Loucy (cell line): ENCODE measurements at regions not wholly inside any gene's neighbourhood (a gene's known extent, or its start where the extent isn't known, plus 50 kb on each side); places are given as distances from the start of the nearest gene placed in this dataset.

Source experiments
- H2AFZ ChIP-seq: fragments of 200-600 bp; sonication (generic); 2 replicates; pipeline ENCODE4 v1.6.0; 2016; ENCODE audit warnings: antibody characterized with exemption, mild to moderate bottlenecking, low read length, moderate library complexity
- H3F3A ChIP-seq: fragments of 200-600 bp; 2 replicates; pipeline ENCODE4 v1.6.0; 2016; ENCODE audit warnings: antibody characterized with exemption, low read depth, mild to moderate bottlenecking
- H3K27me3 ChIP-seq: fragments of 200-600 bp; sonication (generic); 2 replicates; pipeline ENCODE4 v1.6.1; 2014; ENCODE audit warnings: low read length, mild to moderate bottlenecking; ENCODE audit not compliant: insufficient read depth, poor library complexity, severe bottlenecking
- H3K36me3 ChIP-seq: fragments of 200-600 bp; sonication (generic); 2 replicates; pipeline ENCODE4 v1.6.1; 2016; ENCODE audit warnings: low read length; ENCODE audit not compliant: insufficient read depth
- H3K4me1 ChIP-seq: fragments of 200-600 bp; sonication (generic); 2 replicates; pipeline ENCODE4 v1.5.1; 2014; ENCODE audit warnings: low read length, mild to moderate bottlenecking; ENCODE audit not compliant: insufficient read depth, poor library complexity, severe bottlenecking
- H3K4me2 ChIP-seq: fragments of 200-600 bp; sonication (generic); 2 replicates; pipeline ENCODE4 v1.6.0; 2014; ENCODE audit warnings: antibody characterized with exemption, low read length, low read depth, mild to moderate bottlenecking; ENCODE audit not compliant: poor library complexity, severe bottlenecking
- H3K4me3 ChIP-seq: fragments of 200-600 bp; sonication (generic); 2 replicates; pipeline ENCODE4 v1.5.1; 2014; ENCODE audit warnings: low read length, mild to moderate bottlenecking, mixed read lengths; ENCODE audit not compliant: poor library complexity, severe bottlenecking
- H3K79me2 ChIP-seq: fragments of 200-600 bp; sonication (generic); 2 replicates; pipeline ENCODE4 v1.6.1; 2014; ENCODE audit warnings: low read length; ENCODE audit not compliant: insufficient read depth
- H3K9ac ChIP-seq: fragments of 200-600 bp; sonication (generic); 2 replicates; pipeline ENCODE4 v1.6.0; 2014; ENCODE audit warnings: mild to moderate bottlenecking, low read depth, low read length, moderate library complexity; ENCODE audit not compliant: poor library complexity, severe bottlenecking
- H3K9me2 ChIP-seq: fragments of 200-600 bp; sonication (generic); replicated peaks from 2 replicates; pipeline ENCODE4 v1.6.1; 2016; ENCODE audit warnings: low read depth, low read length, mixed read lengths
- H3K9me3 ChIP-seq: fragments of 200-600 bp; sonication (generic); 2 replicates; pipeline ENCODE4 v1.6.1; 2014; ENCODE audit warnings: mild to moderate bottlenecking, antibody characterized with exemption, low read length, low read depth; ENCODE audit not compliant: insufficient read depth
- H4K20me1 ChIP-seq: fragments of 200-600 bp; sonication (generic); 2 replicates; pipeline ENCODE4 v1.6.0; 2014; ENCODE audit warnings: antibody characterized with exemption, low read length, mild to moderate bottlenecking; ENCODE audit not compliant: insufficient read depth, poor library complexity, severe bottlenecking
- EZH2phosphoT487 ChIP-seq: fragments of 200-600 bp; IDR thresholded peaks from 2 replicates; pipeline ENCODE4 v1.6.1; 2018; ENCODE audit warnings: antibody characterized with exemption, mild to moderate bottlenecking, moderate library complexity, borderline replicate concordance
- TF ChIP-seq, protein P1 (sequence below): fragments of 200-600 bp; sonication (generic); conservative IDR thresholded peaks from 2 replicates; pipeline ENCODE4 v1.5.1; 2014; ENCODE audit warnings: mild to moderate bottlenecking, antibody characterized with exemption, low read length

DNA sequence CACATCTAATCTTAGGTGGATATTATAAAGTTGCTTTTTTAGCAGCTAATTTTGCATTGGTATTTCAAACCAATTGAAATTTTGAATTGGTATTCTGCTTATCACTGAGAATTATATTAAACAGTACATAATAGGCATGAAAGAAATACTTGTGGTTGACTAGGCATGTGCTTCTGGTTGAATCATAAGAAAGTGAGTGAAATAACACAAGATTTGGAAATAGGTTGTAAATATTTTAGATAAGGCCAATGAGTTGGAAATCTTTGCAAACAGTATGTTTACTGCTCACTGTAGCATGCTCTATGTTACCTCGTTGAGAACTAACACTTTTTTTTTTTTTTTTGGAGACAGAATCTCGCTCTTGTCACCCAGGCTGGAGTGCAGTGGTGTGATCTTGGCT, 66.8 kb upstream of the RFC3 start:
- no peak for TF ChIP-seq EZH2phosphoT487
- TF ChIP-seq, protein P1, sequence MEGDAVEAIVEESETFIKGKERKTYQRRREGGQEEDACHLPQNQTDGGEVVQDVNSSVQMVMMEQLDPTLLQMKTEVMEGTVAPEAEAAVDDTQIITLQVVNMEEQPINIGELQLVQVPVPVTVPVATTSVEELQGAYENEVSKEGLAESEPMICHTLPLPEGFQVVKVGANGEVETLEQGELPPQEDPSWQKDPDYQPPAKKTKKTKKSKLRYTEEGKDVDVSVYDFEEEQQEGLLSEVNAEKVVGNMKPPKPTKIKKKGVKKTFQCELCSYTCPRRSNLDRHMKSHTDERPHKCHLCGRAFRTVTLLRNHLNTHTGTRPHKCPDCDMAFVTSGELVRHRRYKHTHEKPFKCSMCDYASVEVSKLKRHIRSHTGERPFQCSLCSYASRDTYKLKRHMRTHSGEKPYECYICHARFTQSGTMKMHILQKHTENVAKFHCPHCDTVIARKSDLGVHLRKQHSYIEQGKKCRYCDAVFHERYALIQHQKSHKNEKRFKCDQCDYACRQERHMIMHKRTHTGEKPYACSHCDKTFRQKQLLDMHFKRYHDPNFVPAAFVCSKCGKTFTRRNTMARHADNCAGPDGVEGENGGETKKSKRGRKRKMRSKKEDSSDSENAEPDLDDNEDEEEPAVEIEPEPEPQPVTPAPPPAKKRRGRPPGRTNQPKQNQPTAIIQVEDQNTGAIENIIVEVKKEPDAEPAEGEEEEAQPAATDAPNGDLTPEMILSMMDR: no peak
- H3K27me3 ChIP-seq: no peaks in the 10 kb centered on the region
- H3K36me3 ChIP-seq: no peaks in the 10 kb centered on the region
- H4K20me1 ChIP-seq: no peaks in the 10 kb centered on the region
- H3K9me2 ChIP-seq: no peaks in the 10 kb centered on the region
- H3K4me1 ChIP-seq: no peaks in the 10 kb centered on the region
- no peak overlapping the region for H3K4me2 ChIP-seq
- H3K4me3 ChIP-seq: no peak overlapping the region
- H2AFZ ChIP-seq: no peak overlapping the region
- H3K9me3 ChIP-seq: no peaks in the 10 kb centered on the region
- H3K9ac ChIP-seq: no peak overlapping the region
- H3F3A ChIP-seq: no peaks in the 10 kb centered on the region
- no peaks in the 10 kb centered on the region for H3K79me2 ChIP-seq

DNA sequence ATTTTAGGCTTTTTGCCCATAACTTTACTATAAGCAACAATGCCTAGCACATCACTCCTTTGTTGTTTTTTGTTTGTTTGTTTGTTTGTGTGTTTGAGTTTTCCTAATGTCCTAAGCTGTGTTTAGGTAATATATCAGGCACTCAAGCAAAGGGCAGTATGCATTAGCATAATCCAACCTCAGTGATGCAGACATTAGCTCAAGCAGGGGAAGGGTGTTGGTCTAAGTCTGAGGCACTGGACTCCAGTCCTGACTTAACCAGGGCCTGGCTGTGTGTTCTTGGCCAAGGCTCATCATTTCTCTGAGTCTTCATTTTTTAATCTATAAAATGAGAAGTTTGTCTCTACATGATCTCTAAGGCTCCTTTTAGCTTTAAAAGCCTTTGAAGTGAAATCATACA, 65.9 kb upstream of the RFC3 start:
- Histone ChIP-seq H3K36me3 (no peaks in the 10 kb centered on the region), H3K27me3 (no peaks in the 10 kb centered on the region), H2AFZ (no peak overlapping the region), H3F3A (no peaks in the 10 kb centered on the region), H3K4me2 (no peak overlapping the region), H3K79me2 (no peaks in the 10 kb centered on the region), H4K20me1 (no peaks in the 10 kb centered on the region), H3K9ac (no peak overlapping the region), H3K9me3 (no peaks in the 10 kb centered on the region), H3K4me1 (no peaks in the 10 kb centered on the region), H3K9me2 (no peaks in the 10 kb centered on the region), H3K4me3 (no peak overlapping the region)
- TF ChIP-seq EZH2phosphoT487: no peak
- TF ChIP-seq, protein P1: no peak

- H3K36me3 ChIP-seq: no peaks in the 10 kb centered on the region
- no peak overlapping the region for H2AFZ ChIP-seq
- H3K9me3 ChIP-seq: no peaks in the 10 kb centered on the region
- TF ChIP-seq EZH2phosphoT487: no peak
- TF ChIP-seq, protein P1: no peak
- no peaks in the 10 kb centered on the region for H3K4me1 ChIP-seq
- H3K9me2 ChIP-seq: no peaks in the 10 kb centered on the region
- H3K4me3 ChIP-seq: no peak overlapping the region
- no peaks in the 10 kb centered on the region for H4K20me1 ChIP-seq
- no peaks in the 10 kb centered on the region for H3F3A ChIP-seq
- no peak overlapping the region for H3K4me2 ChIP-seq
- H3K79me2 ChIP-seq: no peaks in the 10 kb centered on the region
- no peak overlapping the region for H3K9ac ChIP-seq
- H3K27me3 ChIP-seq: no peaks in the 10 kb centered on the region
These were observed 65.4 kb upstream of the RFC3 start for GRCh38 chr13:33752597-33752996.
